Cardiac fibroblast (primary cell): ENCODE measurements at regions not wholly inside any gene's neighbourhood (a gene's known extent, or its start where the extent isn't known, plus 50 kb on each side); places are given as distances from the start of the nearest gene placed in this dataset.

Experiments
- DNase-seq, 2 donors: peaks; one replicate each; pipeline versions ENCODE4 v3.0.0 to v3.0.0-alpha.2; 2010; ENCODE audit warnings: low read depth in 2 of 2
- H3K4me3 ChIP-seq, 2 donors: replicated peaks in 1 of 2; 1 replicate in 1 of 2; 2 replicates in 1 of 2; pipeline ENCODE4 v1.5.1; 2011; ENCODE audit warnings: low read depth in 2 of 2, low read length in 2 of 2, mild to moderate bottlenecking in 2 of 2, moderate library complexity in 1 of 2
- CTCF ChIP-seq: IDR thresholded peaks from one replicate; pipeline ENCODE4 v1.5.1; 2011; ENCODE audit warnings: low read depth, mild to moderate bottlenecking, low read length, inconsistent platforms

GRCh38 chr6:92635553-92636153, 783.7 kb downstream of the EPHA7 start:
- no peak for TF ChIP-seq CTCF
- H3K4me3 ChIP-seq: no peak overlapping the region
- no peak for DNase-seq

GRCh38 chr6:92634561-92634960, 784.8 kb downstream of the EPHA7 start:
- no peak for DNase-seq
- H3K4me3 ChIP-seq: no peak overlapping the region
- TF ChIP-seq CTCF: no peak

- no peak for TF ChIP-seq CTCF
- H3K4me3 ChIP-seq: no peak overlapping the region
- DNase-seq: no peak
These were observed 795.9 kb downstream of the EPHA7 start for GRCh38 chr6:92623431-92623830.

- no peak for DNase-seq
- TF ChIP-seq CTCF: no peak
- H3K4me3 ChIP-seq: no peak overlapping the region
These were observed 801.6 kb downstream of the EPHA7 start for GRCh38 chr6:92617721-92618120.

- no peak for DNase-seq
- no peak overlapping the region for H3K4me3 ChIP-seq
- TF ChIP-seq CTCF: no peak
These were observed 810.6 kb downstream of the EPHA7 start for GRCh38 chr6:92608751-92609150.

GRCh38 chr6:92593201-92593600, 826.2 kb downstream of the EPHA7 start:
- DNase-seq: no peak
- TF ChIP-seq CTCF: no peak
- H3K4me3 ChIP-seq: no peak overlapping the region

GRCh38 chr6:92589996-92590395, 829.4 kb downstream of the EPHA7 start:
- no peak overlapping the region for H3K4me3 ChIP-seq
- no peak for TF ChIP-seq CTCF
- no peak for DNase-seq
